ENCODE measurements at regions not wholly inside any gene's neighbourhood (a gene's known extent, or its start where the extent isn't known, plus 50 kb on each side); places are given as distances from the start of the nearest gene placed in this dataset.

GRCh38 chr7:13062631-13063030, 375.2 kb downstream of the ARL4A start:
- DNase-seq (ENCODE audit: insufficient read length, low spot score, missing footprints): no peak
- Histone ChIP-seq H3K27me3 (ENCODE audit: insufficient read depth, low read length) (no peaks in the 10 kb centered on the region), H3K4me2 (ENCODE audit: insufficient read depth, low read length) (no peak overlapping the region), H3K4me3 (ENCODE audit: insufficient read depth, low read length) (no peak overlapping the region), H2AFZ (ENCODE audit: low read length) (no peak overlapping the region), H3K27ac (ENCODE audit: low read depth, low read length) (no peak overlapping the region), H4K20me1 (ENCODE audit: insufficient read depth, low read length) (no peaks in the 10 kb centered on the region), H3K79me2 (ENCODE audit: insufficient read depth, low read length) (no peaks in the 10 kb centered on the region), H3K36me3 (ENCODE audit: insufficient read depth, low read length) (no peaks in the 10 kb centered on the region), H3K9me3 (ENCODE audit: low read depth, low read length) (no peaks in the 10 kb centered on the region), H3K4me1 (ENCODE audit: insufficient read depth, low read length) (no peaks in the 10 kb centered on the region)
- TF ChIP-seq CTCF (IDR thresholded peaks at IDR 0.05; ENCODE audit: extremely low read depth, low read depth, low read length): no peak

GRCh38 chr7:13067036-13067435, 379.6 kb downstream of the ARL4A start:
- H2AFZ ChIP-seq (ENCODE audit: low read length): no peak overlapping the region

GRCh38 chr7:13068032-13068431, 380.6 kb downstream of the ARL4A start:
- no peak for DNase-seq (ENCODE audit: insufficient read length, low spot score, missing footprints)
- Histone ChIP-seq H3K27me3 (ENCODE audit: insufficient read depth, low read length) (no peaks in the 10 kb centered on the region), H3K9me3 (ENCODE audit: low read depth, low read length) (no peaks in the 10 kb centered on the region), H3K27ac (ENCODE audit: low read depth, low read length) (no peak overlapping the region), H4K20me1 (ENCODE audit: insufficient read depth, low read length) (no peaks in the 10 kb centered on the region), H3K4me2 (ENCODE audit: insufficient read depth, low read length) (no peak overlapping the region), H3K4me1 (ENCODE audit: insufficient read depth, low read length) (no peaks in the 10 kb centered on the region), H2AFZ (ENCODE audit: low read length) (peak overlapping the region; percentile 15), H3K79me2 (ENCODE audit: insufficient read depth, low read length) (no peaks in the 10 kb centered on the region), H3K36me3 (ENCODE audit: insufficient read depth, low read length) (no peaks in the 10 kb centered on the region), H3K4me3 (ENCODE audit: insufficient read depth, low read length) (no peak overlapping the region)
- TF ChIP-seq CTCF (IDR thresholded peaks at IDR 0.05; ENCODE audit: extremely low read depth, low read depth, low read length): no peak

More at GRCh38 chr7:13067036-13067435, 379.6 kb downstream of the ARL4A start:
- no peak overlapping the region for H3K4me2 ChIP-seq (ENCODE audit: insufficient read depth, low read length)
- H3K4me1 ChIP-seq (ENCODE audit: insufficient read depth, low read length): no peaks in the 10 kb centered on the region
- H4K20me1 ChIP-seq (ENCODE audit: insufficient read depth, low read length): no peaks in the 10 kb centered on the region
- H3K27me3 ChIP-seq (ENCODE audit: insufficient read depth, low read length): no peaks in the 10 kb centered on the region
- no peaks in the 10 kb centered on the region for H3K36me3 ChIP-seq (ENCODE audit: insufficient read depth, low read length)
- H3K9me3 ChIP-seq (ENCODE audit: low read depth, low read length): no peaks in the 10 kb centered on the region
- no peak overlapping the region for H3K4me3 ChIP-seq (ENCODE audit: insufficient read depth, low read length)
- H3K27ac ChIP-seq (ENCODE audit: low read depth, low read length): no peak overlapping the region
- H3K79me2 ChIP-seq (ENCODE audit: insufficient read depth, low read length): no peaks in the 10 kb centered on the region
- no peak for DNase-seq (ENCODE audit: insufficient read length, low spot score, missing footprints)
- TF ChIP-seq CTCF (IDR thresholded peaks at IDR 0.05; ENCODE audit: extremely low read depth, low read depth, low read length): no peak

- H3K4me1 ChIP-seq (ENCODE audit: insufficient read depth, low read length): no peaks in the 10 kb centered on the region
- no peak overlapping the region for H3K4me2 ChIP-seq (ENCODE audit: insufficient read depth, low read length)
- H2AFZ ChIP-seq (ENCODE audit: low read length): no peak overlapping the region
- DNase-seq (ENCODE audit: insufficient read length, low spot score, missing footprints): no peak
- no peak overlapping the region for H3K4me3 ChIP-seq (ENCODE audit: insufficient read depth, low read length)
- no peak overlapping the region for H3K27ac ChIP-seq (ENCODE audit: low read depth, low read length)
- no peaks in the 10 kb centered on the region for H3K9me3 ChIP-seq (ENCODE audit: low read depth, low read length)
- H3K36me3 ChIP-seq (ENCODE audit: insufficient read depth, low read length): no peaks in the 10 kb centered on the region
- H3K79me2 ChIP-seq (ENCODE audit: insufficient read depth, low read length): no peaks in the 10 kb centered on the region
- TF ChIP-seq CTCF (IDR thresholded peaks at IDR 0.05; ENCODE audit: extremely low read depth, low read depth, low read length): no peak
- H4K20me1 ChIP-seq (ENCODE audit: insufficient read depth, low read length): no peaks in the 10 kb centered on the region
- no peaks in the 10 kb centered on the region for H3K27me3 ChIP-seq (ENCODE audit: insufficient read depth, low read length)
Observed at GRCh38 chr7:13069841-13070240, 382.4 kb downstream of the ARL4A start.
